ENCODE measurements at regions not wholly inside any gene's neighbourhood (a gene's known extent, or its start where the extent isn't known, plus 50 kb on each side); places are given as distances from the start of the nearest gene placed in this dataset.

GRCh38 chr1:48048980-48049379, 51.8 kb upstream of the TRABD2B start:
- Histone ChIP-seq H3K27ac (ENCODE audit: low read length) (no peak overlapping the region), H3K9me3 (ENCODE audit: insufficient read depth, low read depth, low read length) (no peaks in the 10 kb centered on the region), H3K36me3 (ENCODE audit: insufficient read depth, low read depth, low read length) (no peaks in the 10 kb centered on the region), H3K4me3 (ENCODE audit: low read length) (no peak overlapping the region), H3K9ac (ENCODE audit: low read depth, low read length) (no peak overlapping the region), H3K4me1 (ENCODE audit: insufficient read depth, low read length) (peaks cover 3% of the 10 kb centered on the region; the same call in 1 of the 2 replicates), H3K27me3 (ENCODE audit: insufficient read depth, low read length) (peaks cover 6% of the 10 kb centered on the region; the same call in 1 of the 2 replicates)

GRCh38 chr1:48048064-48048463, 50.9 kb upstream of the TRABD2B start:
- no peak overlapping the region for H3K9ac ChIP-seq (ENCODE audit: low read depth, low read length)
- no peak overlapping the region for H3K4me3 ChIP-seq (ENCODE audit: low read length)
- H3K27ac ChIP-seq (ENCODE audit: low read length): no peak overlapping the region
- peaks cover 12% of the 10 kb centered on the region for H3K4me1 ChIP-seq (ENCODE audit: insufficient read depth, low read length)
- no peaks in the 10 kb centered on the region for H3K36me3 ChIP-seq (ENCODE audit: insufficient read depth, low read depth, low read length)
- H3K9me3 ChIP-seq (ENCODE audit: insufficient read depth, low read depth, low read length): no peaks in the 10 kb centered on the region
- peaks cover 6% of the 10 kb centered on the region; the same call in 1 of the 2 replicates for H3K27me3 ChIP-seq (ENCODE audit: insufficient read depth, low read length)

- Histone ChIP-seq H3K27ac (ENCODE audit: low read length) (no peak overlapping the region), H3K9me3 (ENCODE audit: insufficient read depth, low read depth, low read length) (no peaks in the 10 kb centered on the region), H3K4me1 (ENCODE audit: insufficient read depth, low read length) (peaks cover 14% of the 10 kb centered on the region), H3K36me3 (ENCODE audit: insufficient read depth, low read depth, low read length) (no peaks in the 10 kb centered on the region), H3K4me3 (ENCODE audit: low read length) (no peak overlapping the region), H3K27me3 (ENCODE audit: insufficient read depth, low read length) (peaks cover 8% of the 10 kb centered on the region; the same call in 1 of the 2 replicates), H3K9ac (ENCODE audit: low read depth, low read length) (no peak overlapping the region)
Observed at GRCh38 chr1:48047116-48047515, 49.9 kb upstream of the TRABD2B start.
